Pons (tissue), 1 donor: ENCODE measurements at regions not wholly inside any gene's neighbourhood (a gene's known extent, or its start where the extent isn't known, plus 50 kb on each side); places are given as distances from the start of the nearest gene placed in this dataset.

ENCODE experiments used
- DNase-seq: peaks from one replicate; pipeline ENCODE4 v3.0.0-alpha.2; 2016; ENCODE audit warnings: low spot score

DNA sequence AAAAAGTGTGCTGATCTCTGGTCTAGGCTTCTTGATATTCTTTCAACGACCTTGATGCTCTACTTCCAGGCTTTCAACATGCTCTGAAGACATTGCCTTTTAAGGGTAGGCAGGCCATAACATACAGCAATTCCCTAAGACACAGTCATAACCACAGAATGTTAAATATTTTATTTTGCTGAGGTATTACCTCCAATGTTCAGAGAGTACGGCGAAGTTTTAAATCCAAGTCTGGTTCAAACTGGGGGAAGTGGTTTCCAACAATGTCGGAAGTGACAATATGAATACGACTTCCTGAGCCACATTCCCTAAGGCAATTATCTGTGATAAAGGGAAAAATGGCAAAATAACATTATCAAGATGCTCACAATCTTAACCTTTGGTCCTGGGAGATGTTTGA is 1077.9 kb upstream of the PIK3C3 start:
- no peak for DNase-seq

DNA sequence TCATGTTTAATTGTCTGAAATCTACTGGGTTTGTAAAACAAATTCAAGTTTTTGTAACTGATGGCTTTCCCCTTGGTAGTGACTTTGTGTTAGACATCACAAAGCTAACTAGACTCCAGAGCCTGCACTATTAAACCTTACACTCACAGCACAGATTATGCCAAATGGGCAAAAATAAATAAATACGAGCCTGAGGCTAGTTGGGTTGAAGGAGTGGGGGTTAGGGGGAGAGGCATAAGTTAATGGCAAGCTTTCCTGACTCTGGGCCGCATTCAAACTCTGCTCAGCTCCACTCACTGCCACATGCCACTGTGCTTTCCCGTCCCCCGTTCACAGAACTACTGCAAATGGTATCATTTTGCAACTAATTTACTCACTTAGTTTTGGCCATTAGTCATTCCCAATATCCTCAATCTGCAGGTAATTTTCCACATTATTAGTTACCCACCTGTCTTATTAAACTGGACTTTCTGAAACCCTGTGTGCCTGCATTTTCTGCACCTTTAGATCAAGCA is 1079.9 kb upstream of the PIK3C3 start:
- no peak for DNase-seq

DNA sequence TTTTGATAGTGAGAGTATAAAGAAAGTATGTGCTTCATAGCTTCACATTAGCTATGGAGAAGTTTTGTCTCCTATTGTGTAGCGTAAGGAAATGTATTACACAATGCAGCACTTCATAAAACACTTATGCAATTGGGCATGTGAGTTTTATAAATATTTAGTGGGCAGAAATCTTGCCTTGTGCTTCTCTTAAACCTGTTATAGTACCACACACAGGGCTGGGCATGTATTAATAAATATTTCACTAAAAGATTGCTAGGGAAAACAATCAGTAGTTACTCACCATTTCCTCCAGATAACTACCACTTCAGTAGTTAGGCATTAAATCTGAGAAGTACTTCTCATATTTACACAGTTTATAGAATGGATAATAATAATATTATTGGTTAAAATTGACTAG is 1080.8 kb upstream of the PIK3C3 start:
- no peak for DNase-seq

DNA sequence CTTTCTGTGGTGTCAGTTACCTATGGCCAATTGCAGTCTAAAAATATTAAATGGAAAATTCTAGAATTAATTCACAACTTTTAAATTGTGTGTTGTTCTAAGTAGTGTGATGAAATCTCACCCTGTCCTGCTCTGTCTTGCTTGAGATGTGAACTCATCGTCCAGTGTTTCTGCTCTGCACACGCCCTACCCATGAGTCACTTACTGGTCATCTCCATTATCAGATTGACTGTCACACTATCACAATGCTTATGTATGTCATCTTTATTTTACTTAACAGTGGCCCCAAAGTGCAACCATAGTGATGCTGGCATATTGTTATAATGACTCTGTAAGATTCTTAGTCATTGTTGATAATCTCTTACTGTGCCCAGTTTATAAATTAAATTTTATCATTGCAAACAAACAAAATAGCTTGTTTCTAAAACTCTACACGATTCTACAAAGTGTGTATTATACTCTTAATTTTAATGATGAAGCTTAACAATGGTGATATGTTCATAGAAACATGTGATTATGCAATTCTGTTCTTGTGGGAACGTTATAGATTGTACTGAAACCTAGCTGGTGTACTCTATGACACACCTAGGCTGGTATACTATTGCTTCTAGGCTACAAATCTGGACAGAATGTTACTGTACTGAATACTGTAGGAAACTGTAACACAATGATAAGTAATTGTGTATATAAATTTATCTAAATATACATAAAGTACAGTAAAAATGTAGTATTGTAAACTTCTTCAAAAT is 1086.8 kb upstream of the PIK3C3 start:
- no peak for DNase-seq

DNA sequence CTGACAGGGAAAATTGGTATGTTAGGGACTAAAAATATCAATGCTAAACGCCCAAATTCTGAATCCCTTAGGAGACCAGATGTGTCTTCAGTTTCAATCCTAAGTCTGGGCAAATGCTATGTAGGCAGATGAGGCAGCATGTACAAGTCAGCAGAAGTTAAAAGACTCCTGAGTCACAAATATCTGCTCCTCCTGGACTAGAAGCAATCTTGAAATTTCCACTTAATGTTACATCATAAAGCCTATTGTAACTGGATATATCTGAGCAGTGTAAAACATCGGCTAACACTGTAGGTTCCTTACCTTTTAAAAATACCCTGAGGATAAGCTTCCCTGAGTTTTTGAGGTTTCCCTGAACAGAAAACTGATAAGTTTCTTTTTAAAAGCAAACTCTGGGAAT is 1087.6 kb upstream of the PIK3C3 start:
- no peak for DNase-seq

DNA sequence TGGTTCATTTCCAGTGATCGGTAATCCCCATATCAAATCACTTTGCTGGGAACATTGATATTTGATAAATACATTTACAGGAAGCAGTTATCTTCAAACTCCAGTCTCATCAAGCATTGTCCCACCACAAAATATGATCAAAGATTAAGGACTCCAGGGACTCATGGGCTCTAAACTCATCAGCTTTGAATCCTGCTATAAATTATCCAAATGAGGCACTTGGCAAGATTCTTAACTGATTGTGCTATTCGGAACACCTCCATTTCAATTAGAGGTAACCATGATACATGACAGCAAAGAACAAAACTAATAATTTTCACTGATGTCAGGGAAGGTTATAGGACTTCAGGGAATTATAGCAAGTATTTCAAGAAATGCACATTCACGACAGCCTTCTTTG is 1088.1 kb upstream of the PIK3C3 start:
- DNase-seq: no peak

DNA sequence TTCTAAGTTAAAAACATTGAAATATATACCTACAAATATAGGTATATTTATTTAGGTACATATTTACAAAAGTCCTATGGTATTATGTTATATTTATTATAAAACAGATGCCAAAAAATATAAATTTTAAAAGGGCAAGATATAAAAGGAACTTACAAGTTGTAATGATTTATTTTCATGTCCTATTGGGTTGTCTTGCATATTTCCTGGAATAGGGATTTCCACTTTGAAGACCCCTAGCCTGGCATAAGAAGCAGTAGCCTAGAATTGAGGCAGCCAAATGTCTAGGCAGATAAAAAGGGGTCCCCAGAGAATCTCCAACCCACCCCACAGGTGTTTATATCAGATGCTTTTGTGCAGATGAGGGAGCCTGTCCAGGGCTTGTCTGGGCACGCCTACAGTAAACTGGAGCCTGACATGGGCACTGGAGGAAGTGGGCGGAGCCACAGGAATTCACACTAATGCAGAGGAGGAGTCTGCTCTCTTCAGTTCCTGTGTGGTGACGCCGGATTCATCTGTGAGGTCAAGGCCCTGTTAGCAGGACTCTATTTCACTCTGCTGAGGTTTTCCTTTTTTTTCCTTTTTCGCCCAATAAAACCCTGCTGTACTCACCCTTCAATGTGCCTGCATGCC is 1088.9 kb upstream of the PIK3C3 start:
- no peak for DNase-seq

DNA sequence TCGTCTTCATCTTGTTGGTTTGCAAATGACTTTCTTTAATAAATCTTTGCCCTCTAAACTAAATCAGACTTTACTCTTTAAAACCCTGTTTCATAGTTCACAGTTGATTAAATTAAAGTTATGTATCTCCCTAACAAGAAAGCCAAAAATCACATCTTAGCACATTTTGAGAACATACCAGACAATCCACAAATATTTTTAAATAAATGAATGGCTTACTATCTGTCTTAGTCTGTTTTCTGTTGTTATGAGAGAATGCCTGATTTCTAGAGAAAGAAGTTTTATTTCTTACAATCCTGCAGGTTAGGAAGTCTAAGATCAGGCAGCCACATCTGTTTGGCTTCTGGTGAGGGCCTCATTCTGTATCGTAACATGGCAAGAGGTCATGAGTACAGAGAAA is 1090.2 kb upstream of the PIK3C3 start:
- no peak for DNase-seq

DNA sequence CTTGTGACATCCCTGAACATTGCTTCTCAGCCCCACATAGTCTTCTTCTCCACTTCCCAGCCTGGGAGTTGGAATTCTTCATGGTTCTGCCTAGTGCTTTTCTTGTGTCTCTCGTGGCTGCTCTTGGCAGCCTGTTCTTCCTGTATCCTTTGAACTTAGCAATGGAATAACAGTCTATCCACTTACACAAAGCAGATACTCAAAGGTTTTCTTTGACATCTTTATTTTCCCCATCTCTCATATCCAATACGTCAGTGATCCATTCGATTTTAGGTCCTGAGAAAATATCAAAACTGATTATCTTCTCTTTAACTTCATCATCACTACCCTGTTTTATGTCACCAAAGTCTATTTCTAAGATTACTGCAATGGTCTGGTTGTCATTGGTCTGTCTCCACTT is 1091.2 kb upstream of the PIK3C3 start:
- DNase-seq: no peak

DNA sequence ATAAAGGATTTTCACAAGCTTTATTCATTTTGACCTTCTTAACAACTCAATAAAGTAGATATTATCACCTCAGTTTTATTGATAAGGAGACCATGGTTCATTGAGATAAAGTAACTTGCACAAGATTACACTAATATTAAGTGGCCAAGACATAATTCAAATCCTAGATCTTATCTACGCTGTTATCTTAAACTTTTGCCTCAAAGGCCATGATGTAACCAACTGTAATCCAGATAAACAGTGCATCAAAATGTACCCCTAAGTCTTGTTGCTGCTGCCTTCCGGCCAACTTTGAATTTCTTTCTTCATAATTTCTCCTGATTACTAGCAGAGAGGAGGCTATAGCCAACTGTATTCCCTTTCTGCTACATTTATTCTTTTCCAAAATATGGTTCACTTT is 1094.8 kb upstream of the PIK3C3 start:
- no peak for DNase-seq

DNA sequence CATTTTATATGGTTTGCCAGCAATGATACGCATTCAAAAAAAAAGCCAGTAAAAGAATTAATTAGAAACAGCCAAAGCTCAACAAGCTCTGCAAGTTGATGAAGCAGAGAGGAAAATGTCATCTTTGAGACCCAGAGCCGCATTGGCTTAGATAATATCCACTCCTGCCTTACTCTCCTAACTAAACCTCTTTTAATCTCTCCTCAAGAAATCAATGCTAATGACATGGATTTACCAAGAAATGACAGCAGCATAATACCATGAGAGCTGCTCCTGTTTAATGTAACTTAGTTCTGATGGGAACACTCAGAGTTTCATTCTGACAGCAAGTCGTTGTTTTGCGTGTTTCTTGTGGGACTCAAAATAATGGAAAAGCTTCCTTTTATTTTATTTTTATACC is 1099.4 kb upstream of the PIK3C3 start:
- no peak for DNase-seq

DNA sequence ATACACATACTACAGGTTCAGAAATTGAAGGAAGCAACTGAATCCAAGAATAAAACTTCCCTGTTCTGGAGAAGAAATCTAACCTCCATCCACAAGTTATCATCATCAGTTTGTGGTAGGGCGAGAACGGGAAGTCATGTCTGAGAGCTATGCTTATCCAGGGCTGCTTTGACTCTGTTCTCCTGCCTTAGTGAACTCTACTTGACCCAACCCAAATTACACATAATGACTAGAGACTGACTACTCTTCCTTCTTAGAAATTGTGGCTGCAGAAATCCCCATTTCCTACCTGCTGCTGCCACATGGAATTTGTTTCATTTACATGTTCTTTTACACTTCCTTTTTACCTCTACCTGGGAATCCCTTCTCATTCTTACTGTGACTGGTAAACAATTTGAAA is 1102.6 kb upstream of the PIK3C3 start:
- no peak for DNase-seq

DNA sequence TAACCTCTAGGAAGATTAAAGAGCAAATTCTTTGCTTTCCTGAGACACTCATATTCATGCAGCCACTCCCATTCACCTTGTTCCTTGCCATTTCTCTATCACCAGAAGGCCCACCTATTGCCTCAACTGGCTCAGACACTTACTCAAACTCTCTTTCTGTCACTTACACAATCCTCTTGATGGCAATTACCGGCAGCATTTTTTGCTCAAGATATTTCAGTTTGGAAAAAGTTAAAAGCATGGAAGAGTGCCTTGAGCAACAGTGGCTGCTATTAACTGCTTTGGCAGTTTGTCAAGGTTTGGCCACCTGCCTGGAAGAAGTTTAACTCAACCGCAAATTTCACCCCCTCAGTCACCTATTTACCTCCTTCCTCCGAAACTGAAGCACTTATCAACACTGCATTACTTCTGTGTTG is 1104.0 kb upstream of the PIK3C3 start:
- no peak for DNase-seq

DNA sequence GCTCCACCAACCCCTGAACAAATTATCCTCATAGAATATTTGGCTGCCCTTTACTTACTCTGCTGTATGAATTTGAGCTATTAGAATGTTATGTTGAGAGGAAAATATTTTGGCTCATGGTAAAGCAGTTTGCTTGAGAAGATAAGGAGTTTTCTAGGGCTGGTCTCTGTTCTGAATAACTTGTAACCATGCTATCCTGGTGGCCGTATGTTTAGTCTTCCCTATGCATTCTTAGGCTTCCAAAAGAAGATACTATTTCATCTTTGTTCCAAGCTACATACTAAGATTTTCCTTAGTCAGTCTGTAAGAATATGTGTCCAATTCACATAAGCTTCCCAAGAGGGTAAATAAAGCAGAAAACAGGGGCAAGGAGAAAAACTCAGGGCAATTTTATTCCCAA is 1105.1 kb upstream of the PIK3C3 start:
- no peak for DNase-seq

DNA sequence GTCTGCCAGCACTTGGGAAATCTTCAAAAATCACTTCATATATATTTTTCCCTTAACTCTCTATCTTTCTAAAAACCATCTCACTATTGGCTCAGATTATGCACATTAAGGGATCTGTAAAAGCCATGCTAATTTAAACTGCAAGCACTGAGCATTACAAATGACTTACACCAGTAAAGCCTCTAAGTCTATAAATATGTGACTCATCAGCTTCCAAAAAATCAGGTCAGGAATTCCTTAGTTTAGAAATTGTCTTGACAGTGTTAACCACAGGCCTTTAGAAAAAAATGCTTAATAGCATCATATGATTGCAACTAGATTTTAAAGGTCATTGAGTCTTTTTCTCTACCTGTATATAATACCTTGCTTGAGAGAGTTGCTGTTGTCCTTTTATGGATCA is 1113.6 kb upstream of the PIK3C3 start:
- DNase-seq: no peak

DNA sequence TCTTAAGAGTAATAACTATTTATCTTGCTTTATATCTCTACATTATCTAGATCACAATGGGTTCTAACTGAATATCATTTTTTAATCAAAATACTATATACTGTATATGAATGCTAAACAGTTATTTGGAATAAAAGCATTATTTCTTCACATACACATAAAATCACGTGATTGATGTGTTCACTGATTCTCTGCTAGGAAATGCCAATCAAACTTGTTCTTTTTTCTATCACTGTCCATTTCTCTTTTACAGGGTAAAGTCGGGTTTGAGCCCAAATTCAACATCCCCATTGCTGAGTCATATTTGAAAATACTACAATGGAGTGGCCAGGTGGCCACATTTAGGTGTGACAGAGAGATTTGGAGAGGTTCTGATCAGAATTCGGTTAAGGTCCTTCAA is 1114.0 kb upstream of the PIK3C3 start:
- DNase-seq: no peak

DNA sequence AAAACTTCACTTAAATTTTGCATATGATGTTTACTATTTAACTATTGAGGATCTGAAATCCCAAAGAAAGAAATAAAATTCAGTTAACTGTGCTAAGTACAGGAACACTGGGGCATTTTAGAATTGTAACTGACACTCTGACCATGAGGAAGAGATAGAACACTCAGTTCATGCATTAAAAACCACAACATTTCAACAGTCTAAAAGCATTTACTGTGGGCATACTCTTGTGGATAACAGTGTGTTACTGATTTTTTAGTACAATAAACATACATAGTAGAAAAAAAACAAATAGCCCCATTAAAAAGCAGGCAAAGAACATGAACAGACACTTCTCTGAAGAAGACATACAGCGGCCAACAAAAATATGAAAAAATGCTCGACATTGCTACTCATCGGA is 1122.7 kb upstream of the PIK3C3 start:
- no peak for DNase-seq

DNA sequence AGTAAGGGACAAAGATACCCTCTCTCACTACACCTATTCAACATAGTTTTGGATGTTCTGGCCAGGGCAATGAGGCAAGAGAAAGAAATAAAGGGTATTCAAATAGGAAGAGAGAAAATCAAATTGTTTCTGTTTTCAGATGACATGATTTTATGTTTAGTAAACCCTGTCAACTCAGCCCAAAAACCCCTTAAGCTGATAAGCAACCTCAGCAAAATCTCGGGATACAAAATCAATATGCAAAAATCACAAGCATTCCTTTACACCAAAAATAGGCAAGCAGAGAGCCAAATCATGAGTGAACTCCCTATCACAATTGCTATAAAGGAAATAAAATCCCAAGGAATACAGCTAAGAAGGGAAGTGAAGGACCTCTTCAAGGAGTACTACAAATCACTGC is 1130.7 kb upstream of the PIK3C3 start:
- no peak for DNase-seq

DNA sequence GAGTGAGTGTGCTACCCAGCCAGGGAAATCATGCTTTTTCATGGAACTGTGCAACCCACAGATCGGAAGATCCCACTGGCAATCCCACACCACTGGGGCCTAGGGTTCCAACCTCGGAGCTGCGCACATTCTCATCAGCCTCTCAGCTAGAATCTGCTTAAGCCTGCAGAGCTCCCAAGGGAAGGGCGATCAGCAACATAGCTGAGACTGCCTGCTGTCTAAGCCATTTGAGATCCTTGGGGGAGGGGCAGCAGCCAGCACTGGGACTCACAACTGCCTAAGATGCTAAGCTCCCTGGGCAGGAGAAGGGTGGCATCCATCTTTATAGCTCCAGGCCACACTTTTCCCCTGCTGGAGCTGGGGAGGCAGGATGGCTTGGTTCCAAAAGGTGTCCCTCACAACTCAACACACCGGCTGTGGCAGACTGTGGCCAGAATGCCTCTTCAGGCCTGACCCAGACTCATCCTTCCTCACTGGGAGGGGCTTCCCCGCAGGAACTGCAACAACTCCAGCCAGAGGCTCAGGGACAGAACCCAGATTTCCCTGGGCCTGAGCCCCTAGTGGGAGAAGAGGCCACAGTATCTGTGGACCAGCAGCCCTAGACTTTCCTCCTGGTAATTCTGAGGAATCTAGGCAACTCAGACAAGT is 1133.3 kb upstream of the PIK3C3 start:
- DNase-seq: no peak

DNA sequence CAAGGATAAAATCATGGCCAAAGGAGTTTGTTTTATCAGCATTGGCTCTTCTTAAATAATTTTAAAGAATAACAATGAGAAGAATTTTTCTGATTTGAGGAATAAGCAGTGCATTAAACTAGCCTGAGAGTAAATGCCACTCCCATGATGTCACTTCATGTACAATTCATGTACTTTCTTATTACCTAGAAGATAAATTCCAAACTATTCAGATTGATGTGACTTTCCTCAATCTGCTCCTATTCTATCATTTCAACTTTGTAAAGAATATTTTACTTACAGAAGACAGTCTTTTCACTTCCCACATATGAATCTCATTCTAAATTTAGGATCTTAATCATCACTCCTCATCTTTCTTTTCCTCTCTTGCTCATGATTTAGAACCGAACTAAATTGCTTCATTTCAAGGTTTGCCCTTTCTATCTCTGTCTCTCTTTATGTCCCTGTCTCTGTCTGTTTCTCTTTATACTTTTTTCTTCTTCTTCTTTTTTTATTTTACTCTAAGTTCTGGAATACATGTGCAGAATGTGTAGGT is 1142.0 kb upstream of the PIK3C3 start:
- no peak for DNase-seq

DNA sequence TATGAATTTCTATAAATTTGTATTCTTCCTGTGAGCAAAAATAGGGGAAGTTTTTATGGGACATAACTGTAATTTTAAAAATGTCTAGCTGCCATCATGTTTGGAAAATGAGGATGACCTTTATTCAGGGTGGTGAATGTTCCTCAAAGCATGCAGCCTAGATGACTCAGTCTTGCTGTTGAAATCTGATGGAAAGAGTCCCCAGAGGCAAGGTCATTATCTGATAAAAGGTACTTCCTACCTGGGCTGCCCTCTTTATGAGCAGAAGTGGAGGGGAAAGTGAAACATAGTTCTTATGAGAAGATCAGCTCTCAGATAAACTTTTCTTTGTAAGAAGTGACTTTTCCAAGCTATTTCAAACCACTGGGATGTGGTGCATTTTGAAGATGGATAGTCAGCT is 1144.7 kb upstream of the PIK3C3 start:
- DNase-seq: no peak

DNA sequence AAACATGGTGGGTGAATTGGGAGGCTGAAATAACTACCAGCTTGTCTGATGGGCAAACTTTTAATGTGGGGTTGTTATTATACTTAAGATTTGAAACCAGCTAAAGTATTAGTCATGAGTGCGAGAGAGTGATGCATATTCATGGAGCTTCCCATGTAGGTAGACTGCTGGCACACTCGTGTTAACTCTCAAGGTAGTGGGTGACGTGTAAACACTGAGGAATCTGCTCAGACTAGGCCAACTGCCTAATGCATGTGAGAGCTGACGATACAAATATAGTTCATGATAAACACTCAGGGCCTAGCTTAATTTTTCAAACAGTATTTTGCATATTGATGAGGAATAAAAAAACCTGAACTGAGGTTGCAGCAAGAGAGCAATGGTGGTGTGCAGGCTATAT is 1165.7 kb upstream of the PIK3C3 start:
- DNase-seq: no peak

DNA sequence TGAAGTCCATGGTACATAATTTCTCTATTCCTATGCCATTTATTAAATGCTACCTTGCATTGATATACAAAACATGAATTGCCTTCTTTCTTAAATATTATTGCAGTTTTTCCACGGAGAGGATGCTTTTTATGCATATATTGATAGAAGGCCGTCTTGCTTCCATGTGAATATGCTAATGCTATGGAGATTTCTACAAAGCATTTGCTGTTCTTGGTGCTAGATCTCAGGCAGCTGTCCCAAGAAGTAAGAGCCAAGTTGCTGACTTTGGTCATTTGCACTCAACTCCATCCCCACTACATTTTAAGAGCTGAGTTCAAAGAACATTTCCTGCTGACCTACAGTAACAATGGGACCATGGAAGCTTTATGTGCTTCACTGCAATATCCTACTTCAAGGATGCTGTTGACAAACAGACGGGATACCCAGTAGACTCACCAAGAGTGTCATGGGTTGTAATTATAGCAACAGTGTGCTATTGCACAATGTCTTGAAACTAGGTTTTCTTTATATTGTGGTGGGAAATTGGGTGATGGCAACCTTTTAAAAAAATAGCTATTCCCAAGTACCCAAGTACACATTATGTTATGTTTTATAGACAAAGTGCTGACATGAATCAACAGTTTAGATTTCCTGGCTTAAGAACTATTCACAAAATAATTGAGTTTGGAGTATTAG is 1172.4 kb upstream of the PIK3C3 start:
- no peak for DNase-seq
